ENCODE measurements at regions not wholly inside any gene's neighbourhood (a gene's known extent, or its start where the extent isn't known, plus 50 kb on each side); places are given as distances from the start of the nearest gene placed in this dataset.

DNA sequence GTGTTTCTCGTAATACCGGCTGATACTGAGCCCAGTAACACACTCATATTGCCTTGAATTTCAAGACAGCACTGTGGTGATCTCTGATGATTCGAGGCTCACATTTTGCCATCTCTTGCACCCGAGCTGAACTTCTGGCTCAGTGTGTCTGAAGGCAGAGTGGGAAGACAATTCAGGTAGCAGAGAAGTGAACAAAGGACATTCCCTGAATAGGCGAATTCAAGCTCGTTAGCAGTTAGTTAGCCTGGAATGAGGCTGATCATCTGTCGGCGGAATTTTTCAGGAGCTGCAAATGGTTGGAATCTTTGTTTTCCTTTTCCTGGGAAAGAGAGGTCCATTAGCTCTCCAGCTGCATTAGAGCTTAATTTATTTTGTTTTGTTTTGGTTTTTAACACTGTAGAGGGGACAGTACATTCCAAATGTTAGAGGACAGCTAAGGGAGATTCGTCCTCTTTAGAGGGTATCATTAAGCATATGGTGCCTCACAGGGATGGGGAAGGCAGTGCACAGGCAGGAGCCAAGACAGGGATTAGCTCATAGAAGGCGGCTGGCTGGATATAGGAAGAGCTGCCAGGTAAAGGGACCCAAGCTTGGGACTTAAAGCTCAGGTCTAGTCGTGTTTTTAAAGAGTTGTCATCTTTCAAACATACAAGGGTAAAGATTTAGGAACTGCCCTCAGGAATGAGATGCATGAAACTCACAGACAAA is 119.7 kb upstream of the DLG1 start:
- Histone ChIP-seq H3K9me1 (replicated peaks; ENCODE audit: control insufficient read depth, extremely low read depth, insufficient read depth, low read length) (no peaks in the 10 kb centered on the region), H3K9me3 (replicated peaks; ENCODE audit: control insufficient read depth, insufficient read depth, low read length) (no peaks in the 10 kb centered on the region), H3K27me3 (ENCODE audit: control insufficient read depth in 2 of 2, insufficient read depth in 2 of 2, low read length in 2 of 2) (peaks cover 4 to 10% of the 10 kb centered on the region in 2 experiments), H3K9ac (replicated peaks; ENCODE audit: extremely low read depth, insufficient read depth, low read length) (no peak overlapping the region), H3K79me2 (ENCODE audit: control insufficient read depth, insufficient read depth, low read length) (no peaks in the 10 kb centered on the region), H3K4me2 (ENCODE audit: insufficient read depth, low read length) (no peak overlapping the region), H3K4me3 (replicated peaks in 1 of 3; ENCODE audit: insufficient read depth in 1 of 3, low read depth in 1 of 3, low read length in 3 of 3) (no peak overlapping the region), H2AFZ (ENCODE audit: low read depth, low read length) (no peak overlapping the region), H3K27ac (ENCODE audit: insufficient read depth, low read depth, low read length) (no peak overlapping the region), H3K36me3 (ENCODE audit: control insufficient read depth in 2 of 2, extremely low read depth in 1 of 2, insufficient read depth in 2 of 2, low read length in 2 of 2) (no peaks in the 10 kb centered on the region), H4K20me1 (replicated peaks; ENCODE audit: control insufficient read depth, extremely low read depth, insufficient read depth, low read length) (no peaks in the 10 kb centered on the region), H3K4me1 (ENCODE audit: control insufficient read depth, extremely low read depth, insufficient read depth, low read length) (peaks cover 7% of the 10 kb centered on the region)
- FAIRE-seq (no peak), DNase-seq (ENCODE audit: low read depth, low spot score) (no peak)
- dilution Hi-C loops (cut with MboI; ENCODE audit: extremely low pct_ligation_motif_present, low sequenced_read_pairs) (no loop called here), intact Hi-C loops (cut with micrococcal nuclease) (no loop called here)
- no peak for TF ChIP-seq GATA2 (IDR thresholded peaks at IDR 0.05; ENCODE audit: insufficient read depth, insufficient read length, low read depth, low read length)
- TF ChIP-seq, protein P1, sequence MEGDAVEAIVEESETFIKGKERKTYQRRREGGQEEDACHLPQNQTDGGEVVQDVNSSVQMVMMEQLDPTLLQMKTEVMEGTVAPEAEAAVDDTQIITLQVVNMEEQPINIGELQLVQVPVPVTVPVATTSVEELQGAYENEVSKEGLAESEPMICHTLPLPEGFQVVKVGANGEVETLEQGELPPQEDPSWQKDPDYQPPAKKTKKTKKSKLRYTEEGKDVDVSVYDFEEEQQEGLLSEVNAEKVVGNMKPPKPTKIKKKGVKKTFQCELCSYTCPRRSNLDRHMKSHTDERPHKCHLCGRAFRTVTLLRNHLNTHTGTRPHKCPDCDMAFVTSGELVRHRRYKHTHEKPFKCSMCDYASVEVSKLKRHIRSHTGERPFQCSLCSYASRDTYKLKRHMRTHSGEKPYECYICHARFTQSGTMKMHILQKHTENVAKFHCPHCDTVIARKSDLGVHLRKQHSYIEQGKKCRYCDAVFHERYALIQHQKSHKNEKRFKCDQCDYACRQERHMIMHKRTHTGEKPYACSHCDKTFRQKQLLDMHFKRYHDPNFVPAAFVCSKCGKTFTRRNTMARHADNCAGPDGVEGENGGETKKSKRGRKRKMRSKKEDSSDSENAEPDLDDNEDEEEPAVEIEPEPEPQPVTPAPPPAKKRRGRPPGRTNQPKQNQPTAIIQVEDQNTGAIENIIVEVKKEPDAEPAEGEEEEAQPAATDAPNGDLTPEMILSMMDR (IDR thresholded peaks at IDR 0.05; ENCODE audit: extremely low read depth in 1 of 2, insufficient read depth in 1 of 2, low read depth in 1 of 2, low read length in 2 of 2): no peak
- no peak for TF ChIP-seq MYC (IDR thresholded peaks at IDR 0.05; ENCODE audit: low read depth, low read length)
- ChIA-PET CTCF (interaction anchor here (0.9 to 1.4 kb wide), 2 partner anchors 9 to 24 kb away, joined by 3 read pairs; no protein-coding TSS in a partner anchor), POLR2A (no interaction called here)
- no TSS peak for BruUV-seq (replicated peaks)

DNA sequence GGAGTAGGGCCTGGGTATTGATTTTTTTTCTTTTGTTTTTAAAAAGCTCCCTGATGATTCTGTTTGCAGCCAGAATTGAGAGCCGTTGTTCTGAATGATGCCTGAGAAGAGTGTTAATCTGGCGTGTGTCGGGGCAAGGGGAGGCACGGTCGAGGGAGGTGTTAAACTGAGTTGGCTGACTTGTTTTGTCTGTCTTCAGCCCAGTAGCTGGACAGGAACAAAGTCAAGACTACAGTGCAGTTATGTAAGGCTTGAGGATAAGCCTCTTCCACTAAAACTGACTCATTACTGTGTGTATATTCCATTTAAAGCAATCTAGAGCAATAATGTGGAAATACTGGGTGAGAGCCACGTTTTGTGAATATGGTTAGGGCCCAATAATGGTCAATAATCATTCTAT is 119.0 kb upstream of the DLG1 start:
- no peak for TF ChIP-seq EZH2 (IDR thresholded peaks at IDR 0.05; ENCODE audit: borderline replicate concordance, low read depth, low read length, severe bottlenecking)
- no peak for TF ChIP-seq GATA2 (IDR thresholded peaks at IDR 0.05; ENCODE audit: insufficient read depth, insufficient read length, low read depth, low read length)
- no peak for TF ChIP-seq FOS (IDR thresholded peaks at IDR 0.05; ENCODE audit: borderline replicate concordance, insufficient read depth, low read length)
- no peak for TF ChIP-seq POLR2A (IDR thresholded peaks at IDR 0.05; ENCODE audit: low read depth, low read length)
- no peak for TF ChIP-seq POLR2AphosphoS5 (IDR thresholded peaks at IDR 0.05; ENCODE audit: insufficient read depth, low read depth, low read length)
- TF ChIP-seq, protein P1 (IDR thresholded peaks at IDR 0.05; ENCODE audit: extremely low read depth in 1 of 2, insufficient read depth in 1 of 2, low read depth in 1 of 2, low read length in 2 of 2): no peak
- TF ChIP-seq MYC (IDR thresholded peaks at IDR 0.05; ENCODE audit: low read depth, low read length): no peak
- TF ChIP-seq, protein P2, sequence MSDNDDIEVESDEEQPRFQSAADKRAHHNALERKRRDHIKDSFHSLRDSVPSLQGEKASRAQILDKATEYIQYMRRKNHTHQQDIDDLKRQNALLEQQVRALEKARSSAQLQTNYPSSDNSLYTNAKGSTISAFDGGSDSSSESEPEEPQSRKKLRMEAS (IDR thresholded peaks at IDR 0.05; ENCODE audit: insufficient read depth, insufficient read length): no peak
- no peak for TF ChIP-seq JUN (IDR thresholded peaks at IDR 0.05; ENCODE audit: borderline replicate concordance, insufficient read depth, insufficient read length, low read depth)
- H3K9me1 ChIP-seq (replicated peaks; ENCODE audit: control insufficient read depth, extremely low read depth, insufficient read depth, low read length): no peaks in the 10 kb centered on the region
- H3K36me3 ChIP-seq (ENCODE audit: control insufficient read depth in 2 of 2, extremely low read depth in 1 of 2, insufficient read depth in 2 of 2, low read length in 2 of 2): no peaks in the 10 kb centered on the region
- peak overlapping the region; percentile 22 for H3K4me2 ChIP-seq (ENCODE audit: insufficient read depth, low read length)
- H3K4me1 ChIP-seq (ENCODE audit: control insufficient read depth, extremely low read depth, insufficient read depth, low read length): peaks cover 7% of the 10 kb centered on the region
- H4K20me1 ChIP-seq (replicated peaks; ENCODE audit: control insufficient read depth, extremely low read depth, insufficient read depth, low read length): no peaks in the 10 kb centered on the region
- no peak overlapping the region for H3K27ac ChIP-seq (ENCODE audit: insufficient read depth, low read depth, low read length)
- dilution Hi-C loops (cut with MboI; ENCODE audit: extremely low pct_ligation_motif_present, low sequenced_read_pairs): no loop called here
- no peak overlapping the region for H3K4me3 ChIP-seq (replicated peaks in 1 of 3; ENCODE audit: insufficient read depth in 1 of 3, low read depth in 1 of 3, low read length in 3 of 3)
- H2AFZ ChIP-seq (ENCODE audit: low read depth, low read length): no peak overlapping the region
- H3K9me3 ChIP-seq (replicated peaks; ENCODE audit: control insufficient read depth, insufficient read depth, low read length): no peaks in the 10 kb centered on the region
- H3K27me3 ChIP-seq (ENCODE audit: control insufficient read depth in 2 of 2, insufficient read depth in 2 of 2, low read length in 2 of 2): peaks cover 4 to 10% of the 10 kb centered on the region in 2 experiments
- no peak for FAIRE-seq
- no peak overlapping the region for H3K9ac ChIP-seq (replicated peaks; ENCODE audit: extremely low read depth, insufficient read depth, low read length)
- no TSS peak for BruUV-seq (replicated peaks)
- no peaks in the 10 kb centered on the region for H3K79me2 ChIP-seq (ENCODE audit: control insufficient read depth, insufficient read depth, low read length)
- ChIA-PET POLR2A (no interaction called here), CTCF (interaction anchor here (0.9 to 1.4 kb wide), 2 partner anchors 10 to 23 kb away, joined by 3 read pairs; no protein-coding TSS in a partner anchor)
- no peak for DNase-seq (ENCODE audit: low read depth, low spot score)
- intact Hi-C loops (cut with micrococcal nuclease): no loop called here

Measured in endothelial cell of umbilical vein (primary cell).